ENCODE measurements at regions not wholly inside any gene's neighbourhood (a gene's known extent, or its start where the extent isn't known, plus 50 kb on each side); places are given as distances from the start of the nearest gene placed in this dataset.

GRCh38 chrX:13115146-13115855 is 70.9 kb upstream of the FAM9C start:
- Histone ChIP-seq H3K36me3 (replicated peaks in 1 of 2; ENCODE audit: insufficient read depth in 1 of 2, low read depth in 2 of 2) (no peaks in the 10 kb centered on the region), H3K4me3 (no peak overlapping the region), H3K27ac (peak overlapping the region in 2 of 4 donors; percentile 29 to 47), H3K27me3 (no peaks in the 10 kb centered on the region), H3K4me1 (peaks cover 28% of the 10 kb centered on the region), H3K9me3 (no peaks in the 10 kb centered on the region)
- DNase-seq (peak in 3 of 4 donors; percentile 29 to 38 (median 30)), ATAC-seq (peak; percentile 38)
- 62 to 65% methylated on average over 3 of the region's 3 CpGs for WGBS, 2 donors
- intact Hi-C loops (cut with DNase I), result no loop called here
- TF ChIP-seq POLR2A (IDR thresholded peaks at IDR 0.05), result no peak
- TF ChIP-seq, protein P1, sequence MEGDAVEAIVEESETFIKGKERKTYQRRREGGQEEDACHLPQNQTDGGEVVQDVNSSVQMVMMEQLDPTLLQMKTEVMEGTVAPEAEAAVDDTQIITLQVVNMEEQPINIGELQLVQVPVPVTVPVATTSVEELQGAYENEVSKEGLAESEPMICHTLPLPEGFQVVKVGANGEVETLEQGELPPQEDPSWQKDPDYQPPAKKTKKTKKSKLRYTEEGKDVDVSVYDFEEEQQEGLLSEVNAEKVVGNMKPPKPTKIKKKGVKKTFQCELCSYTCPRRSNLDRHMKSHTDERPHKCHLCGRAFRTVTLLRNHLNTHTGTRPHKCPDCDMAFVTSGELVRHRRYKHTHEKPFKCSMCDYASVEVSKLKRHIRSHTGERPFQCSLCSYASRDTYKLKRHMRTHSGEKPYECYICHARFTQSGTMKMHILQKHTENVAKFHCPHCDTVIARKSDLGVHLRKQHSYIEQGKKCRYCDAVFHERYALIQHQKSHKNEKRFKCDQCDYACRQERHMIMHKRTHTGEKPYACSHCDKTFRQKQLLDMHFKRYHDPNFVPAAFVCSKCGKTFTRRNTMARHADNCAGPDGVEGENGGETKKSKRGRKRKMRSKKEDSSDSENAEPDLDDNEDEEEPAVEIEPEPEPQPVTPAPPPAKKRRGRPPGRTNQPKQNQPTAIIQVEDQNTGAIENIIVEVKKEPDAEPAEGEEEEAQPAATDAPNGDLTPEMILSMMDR (IDR thresholded peaks at IDR 0.05), result no peak

- H3K9me3 ChIP-seq, result no peaks in the 10 kb centered on the region
- no peaks in the 10 kb centered on the region for H3K27me3 ChIP-seq
- WGBS, 2 donors, result 87 to 92% methylated on average over 1 of the region's 1 CpG
- TF ChIP-seq POLR2A (IDR thresholded peaks at IDR 0.05), result no peak
- TF ChIP-seq, protein P1 (IDR thresholded peaks at IDR 0.05), result no peak
- peaks cover 17% of the 10 kb centered on the region for H3K4me1 ChIP-seq
- DNase-seq (no peak), ATAC-seq (no peak)
- no peak overlapping the region for H3K27ac ChIP-seq
- no peak overlapping the region for H3K4me3 ChIP-seq
- intact Hi-C loops (cut with DNase I), result no loop called here
- H3K36me3 ChIP-seq (replicated peaks in 1 of 2; ENCODE audit: insufficient read depth in 1 of 2, low read depth in 2 of 2), result no peaks in the 10 kb centered on the region
Observed at GRCh38 chrX:13112499-13112898, 68.1 kb upstream of the FAM9C start.

GRCh38 chrX:13110433-13111324 is 66.3 kb upstream of the FAM9C start:
- DNase-seq, result peak; percentile 50 to 77 (median 54)
- Histone ChIP-seq H3K4me1 (peaks cover 16% of the 10 kb centered on the region), H3K9me3 (no peaks in the 10 kb centered on the region), H3K4me3 (no peak overlapping the region), H3K36me3 (replicated peaks in 1 of 2; ENCODE audit: insufficient read depth in 1 of 2, low read depth in 2 of 2) (no peaks in the 10 kb centered on the region), H3K27me3 (no peaks in the 10 kb centered on the region), H3K27ac (peak overlapping the region; percentile 39 to 80 (median 60))
- peak; percentile 93 for ATAC-seq
- TF ChIP-seq, protein P1 (IDR thresholded peaks at IDR 0.05), result no peak
- no peak for TF ChIP-seq POLR2A (IDR thresholded peaks at IDR 0.05)
- intact Hi-C loops (cut with DNase I), result no loop called here
- 33 to 37% methylated on average over 10 of the region's 10 CpGs for WGBS, 2 donors

- no peaks in the 10 kb centered on the region for H3K36me3 ChIP-seq (replicated peaks in 1 of 2; ENCODE audit: insufficient read depth in 1 of 2, low read depth in 2 of 2)
- H3K27me3 ChIP-seq, result no peaks in the 10 kb centered on the region
- no peak overlapping the region for H3K4me3 ChIP-seq
- TF ChIP-seq, protein P1 (IDR thresholded peaks at IDR 0.05), result no peak
- no peak for TF ChIP-seq POLR2A (IDR thresholded peaks at IDR 0.05)
- WGBS, 2 donors, result 81 to 98% methylated on average over 5 of the region's 5 CpGs
- peak overlapping the region in 3 of 4 donors; percentile 45 to 80 (median 75) for H3K27ac ChIP-seq
- DNase-seq, result no peak
- intact Hi-C loops (cut with DNase I), result no loop called here
- H3K4me1 ChIP-seq, result peaks cover 8% of the 10 kb centered on the region
- ATAC-seq, result no peak
- no peaks in the 10 kb centered on the region for H3K9me3 ChIP-seq
Observed at GRCh38 chrX:13109817-13110216, 65.4 kb upstream of the FAM9C start.

Measured in body of pancreas (tissue), 4 donors.